CD14-positive monocyte (primary cell): ENCODE measurements at regions not wholly inside any gene's neighbourhood (a gene's known extent, or its start where the extent isn't known, plus 50 kb on each side); places are given as distances from the start of the nearest gene placed in this dataset.

Experiments used
- DNase-seq, 3 donors: peaks; one replicate each; pipeline ENCODE4 v3.0.0-alpha.2; 2011 to 2022
- H2AFZ ChIP-seq: 2 replicates; pipeline ENCODE4 v1.6.0; 2012; ENCODE audit warnings: mild to moderate bottlenecking, low read depth, low read length, inconsistent platforms; ENCODE audit not compliant: insufficient read depth, poor library complexity, severe bottlenecking
- H3K27ac ChIP-seq, 2 donors: 1 replicate in 1 of 2; 2 replicates in 1 of 2; pipeline ENCODE4 v1.5.1; 2012 to 2013; ENCODE audit warnings: low read length in 2 of 2, control low read depth in 1 of 2, inconsistent platforms in 1 of 2, low read depth in 1 of 2, mild to moderate bottlenecking in 1 of 2
- H3K27me3 ChIP-seq, 2 donors: one replicate each; pipeline versions ENCODE4 v1.6.0 to v1.6.1; 2011 to 2013; ENCODE audit warnings: low read length in 2 of 2; ENCODE audit not compliant: control insufficient read depth in 2 of 2, insufficient read depth in 2 of 2
- H3K36me3 ChIP-seq, 2 donors: replicated peaks in 1 of 2; 1 replicate in 1 of 2; 2 replicates in 1 of 2; pipeline versions ENCODE4 v1.5.1 to v1.6.1; 2012 to 2013; ENCODE audit warnings: low read length in 2 of 2, control low read depth in 1 of 2, inconsistent platforms in 1 of 2, mild to moderate bottlenecking in 1 of 2; ENCODE audit not compliant: insufficient read depth in 2 of 2, control insufficient read depth in 1 of 2
- H3K4me1 ChIP-seq, 2 donors: 1 replicate in 1 of 2; 2 replicates in 1 of 2; pipeline versions ENCODE4 v1.5.1 to v1.6.1; 2012 to 2013; ENCODE audit warnings: low read length in 2 of 2, control low read depth in 1 of 2, inconsistent platforms in 1 of 2, mild to moderate bottlenecking in 1 of 2, moderate library complexity in 1 of 2; ENCODE audit not compliant: insufficient read depth in 2 of 2, control insufficient read depth in 1 of 2
- H3K4me2 ChIP-seq: replicated peaks from 2 replicates; pipeline ENCODE3; 2012; ENCODE audit warnings: low read length, moderate library complexity, mild to moderate bottlenecking; ENCODE audit not compliant: poor library complexity, severe bottlenecking; ENCODE audit errors: extremely low read depth
- H3K4me3 ChIP-seq, 3 experiments: fragments of 200-600 bp in 1 of 3; sonication (generic) in 1 of 3; replicated peaks in 1 of 3; 1 replicate in 2 of 3; 2 replicates in 1 of 3; pipeline ENCODE4 v1.5.1; 2011 to 2013; ENCODE audit warnings: low read length in 3 of 3, mild to moderate bottlenecking in 3 of 3, control low read depth in 2 of 3, low read depth in 2 of 3, inconsistent platforms in 1 of 3, moderate library complexity in 1 of 3
- H3K79me2 ChIP-seq: 2 replicates; pipeline ENCODE4 v1.6.0; 2012; ENCODE audit warnings: mild to moderate bottlenecking, control low read depth, inconsistent platforms, low read length, moderate library complexity; ENCODE audit not compliant: insufficient read depth
- H3K9ac ChIP-seq: 2 replicates; pipeline ENCODE4 v1.6.0; 2017; ENCODE audit warnings: low read length, mild to moderate bottlenecking; ENCODE audit not compliant: insufficient read depth, poor library complexity, severe bottlenecking
- H3K9me3 ChIP-seq, 2 donors: replicated peaks in 1 of 2; 1 replicate in 1 of 2; 2 replicates in 1 of 2; pipeline versions ENCODE4 v1.5.1 to v1.6.1; 2012 to 2013; ENCODE audit warnings: low read length in 2 of 2, control low read depth in 1 of 2; ENCODE audit not compliant: control insufficient read depth in 1 of 2, insufficient read depth in 1 of 2
- H4K20me1 ChIP-seq: 2 replicates; pipeline ENCODE4 v1.6.0; 2012; ENCODE audit warnings: mild to moderate bottlenecking, low read length, control low read depth, moderate library complexity; ENCODE audit not compliant: insufficient read depth
- H3K27ac Mint-ChIP-seq, 7 donors: one replicate each; pipeline ENCODE4 v1.8.0; 2020; ENCODE audit warnings: mild to moderate bottlenecking in 7 of 7, mixed read lengths in 7 of 7, moderate library complexity in 6 of 7, inconsistent platforms in 2 of 7
- H3K27me3 Mint-ChIP-seq, 3 donors: one replicate each; pipeline ENCODE4 v1.8.0; 2021 to 2022; ENCODE audit warnings: low read depth in 3 of 3, mild to moderate bottlenecking in 3 of 3, mixed read lengths in 3 of 3, moderate library complexity in 3 of 3, inconsistent platforms in 1 of 3
- H3K36me3 Mint-ChIP-seq, 2 donors: one replicate each; pipeline ENCODE4 v1.8.0; 2020; ENCODE audit warnings: mixed read lengths in 2 of 2, inconsistent platforms in 1 of 2, mild to moderate bottlenecking in 1 of 2
- H3K4me1 Mint-ChIP-seq: one replicate; pipeline ENCODE4 v1.8.0; 2020; ENCODE audit warnings: mild to moderate bottlenecking, mixed read lengths
- H3K4me3 Mint-ChIP-seq, 2 donors: one replicate each; pipeline ENCODE4 v1.8.0; 2020; ENCODE audit warnings: mild to moderate bottlenecking in 2 of 2, mixed read lengths in 2 of 2, moderate library complexity in 1 of 2
- H3K9me3 Mint-ChIP-seq, 7 donors: one replicate each; pipeline ENCODE4 v1.8.0; 2020 to 2022; ENCODE audit warnings: mixed read lengths in 7 of 7, mild to moderate bottlenecking in 6 of 7, moderate library complexity in 6 of 7, inconsistent platforms in 2 of 7
- CTCF ChIP-seq: fragments of 200-600 bp; IDR thresholded peaks from one replicate; pipeline ENCODE4 v1.8.0; 2022; ENCODE audit warnings: antibody characterized with exemption, mild to moderate bottlenecking
- WGBS: methylation state at CpG from one replicate; pipeline ENCODE4 v1.1.5; 2013; ENCODE audit warnings: missing lambda C conversion rate; ENCODE audit not compliant: insufficient coverage; 5-methylcytosine and 5-hydroxymethylcytosine counted together
- intact Hi-C, 2 donors: fragments of 100-400 bp; cut with micrococcal nuclease; formaldehyde crosslinking; loops; one replicate each; pipeline versions ENCODE4 v1.15.0 to v1.15.1; 2023

GRCh38 chrX:150258176-150258425 is 105.0 kb upstream of the MAMLD1 start:
- DNase-seq, result no peak
- H3K27ac Mint-ChIP-seq, result peak overlapping the region in 1 of 7 donors; percentile 49
- Histone ChIP-seq H2AFZ (no peak overlapping the region), H3K4me1 (no peaks in the 10 kb centered on the region), H3K36me3 (no peaks in the 10 kb centered on the region), H3K4me3 (no peak overlapping the region), H3K79me2 (no peaks in the 10 kb centered on the region), H3K9ac (no peak overlapping the region), H4K20me1 (no peaks in the 10 kb centered on the region), H3K9me3 (no peaks in the 10 kb centered on the region), H3K4me2 (no peak overlapping the region), H3K27ac (no peak overlapping the region), H3K27me3 (no peaks in the 10 kb centered on the region)
- H3K4me1 Mint-ChIP-seq, result no peaks in the 10 kb centered on the region
- TF ChIP-seq CTCF, result no peak
- intact Hi-C loops, result no loop called here
- H3K27me3 Mint-ChIP-seq, result peaks cover 0 to 2% (median 0%) of the 10 kb centered on the region in 3 donors
- peaks cover 0 to 6% (median 0%) of the 10 kb centered on the region in 7 donors for H3K9me3 Mint-ChIP-seq
- H3K4me3 Mint-ChIP-seq, result no peak overlapping the region
- WGBS, result no CpG with 5 or more reads among the region's 1 CpG
- H3K36me3 Mint-ChIP-seq, result no peaks in the 10 kb centered on the region

- no peak for TF ChIP-seq CTCF
- no peaks in the 10 kb centered on the region for H3K9me3 ChIP-seq
- intact Hi-C loops, result no loop called here
- no peak overlapping the region for H3K27ac ChIP-seq
- H4K20me1 ChIP-seq, result no peaks in the 10 kb centered on the region
- no peaks in the 10 kb centered on the region for H3K27me3 ChIP-seq
- no peak for DNase-seq
- no peaks in the 10 kb centered on the region for H3K36me3 ChIP-seq
- no peak overlapping the region for H3K4me3 ChIP-seq
- no peak overlapping the region for H3K9ac ChIP-seq
- no peaks in the 10 kb centered on the region for H3K4me1 ChIP-seq
- no peaks in the 10 kb centered on the region for H3K4me1 Mint-ChIP-seq
- H2AFZ ChIP-seq, result no peak overlapping the region
- H3K27ac Mint-ChIP-seq, result peak overlapping the region in 2 of 7 donors; percentile 6 to 23
- H3K9me3 Mint-ChIP-seq, result peaks cover 0 to 6% (median 0%) of the 10 kb centered on the region in 7 donors
- peaks cover 0 to 2% (median 0%) of the 10 kb centered on the region in 3 donors for H3K27me3 Mint-ChIP-seq
- no peak overlapping the region for H3K4me3 Mint-ChIP-seq
- H3K79me2 ChIP-seq, result no peaks in the 10 kb centered on the region
- H3K4me2 ChIP-seq, result no peak overlapping the region
- WGBS, result 97% methylated on average over 6 of the region's 11 CpGs
- no peaks in the 10 kb centered on the region for H3K36me3 Mint-ChIP-seq
These were observed 104.4 kb upstream of the MAMLD1 start for GRCh38 chrX:150258463-150259430.
